Activated CD4-positive, alpha-beta T cell treated with anti-CD3 and anti-CD28 coated beads, Interleukin-2, amount 50 U/mL, for 48 hours (primary cell): ENCODE measurements at regions not wholly inside any gene's neighbourhood (a gene's known extent, or its start where the extent isn't known, plus 50 kb on each side); places are given as distances from the start of the nearest gene placed in this dataset.
"Not testable (repeated sequence)": the region's sequence is repeated elsewhere in the genome, so short reads cannot be mapped to it uniquely, and the experiment has no call there.

Experiments used
- DNase-seq, 2 experiments: peaks; one replicate each; pipeline ENCODE4 v3.0.0-alpha.2; 2020

DNA sequence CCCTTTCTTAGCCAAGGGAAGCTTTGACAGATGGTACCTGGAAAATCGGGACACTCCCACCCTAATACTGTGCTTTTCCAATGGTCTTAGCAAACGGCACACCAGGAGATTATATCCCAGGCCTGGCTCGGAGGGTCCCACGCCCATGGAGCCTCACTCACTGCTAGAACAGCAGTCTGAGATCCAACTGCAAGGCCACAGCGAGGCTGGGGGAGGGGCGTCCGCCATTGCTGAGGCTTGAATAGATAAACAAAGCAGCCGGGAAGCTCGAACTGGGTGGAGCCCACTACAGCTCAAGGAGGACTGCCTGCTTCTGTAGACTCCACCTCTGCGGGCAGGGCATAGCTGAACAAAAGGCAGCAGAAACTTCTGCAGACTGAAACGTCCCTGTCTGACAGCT, 225.6 kb upstream of the EDNRA start:
- not testable (repeated sequence) for DNase-seq

DNA sequence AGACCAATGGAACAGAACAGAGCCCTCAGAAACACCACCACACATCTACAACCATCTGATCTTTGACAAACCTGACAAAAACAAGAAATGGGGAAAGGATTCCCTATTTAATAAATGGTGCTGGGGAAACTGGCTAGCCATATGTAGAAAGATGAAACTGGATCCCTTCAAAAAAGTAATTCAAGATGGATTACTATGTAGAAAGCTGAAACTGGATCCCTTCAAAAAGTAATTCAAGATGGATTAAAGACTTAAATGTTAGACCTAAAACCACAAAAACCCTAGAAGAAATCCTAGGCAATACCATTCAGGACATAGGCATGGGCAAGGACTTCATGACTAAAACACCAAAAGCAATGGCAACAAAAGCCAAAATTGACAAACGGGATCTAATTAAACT, 221.6 kb upstream of the EDNRA start:
- not testable (repeated sequence) for DNase-seq

DNA sequence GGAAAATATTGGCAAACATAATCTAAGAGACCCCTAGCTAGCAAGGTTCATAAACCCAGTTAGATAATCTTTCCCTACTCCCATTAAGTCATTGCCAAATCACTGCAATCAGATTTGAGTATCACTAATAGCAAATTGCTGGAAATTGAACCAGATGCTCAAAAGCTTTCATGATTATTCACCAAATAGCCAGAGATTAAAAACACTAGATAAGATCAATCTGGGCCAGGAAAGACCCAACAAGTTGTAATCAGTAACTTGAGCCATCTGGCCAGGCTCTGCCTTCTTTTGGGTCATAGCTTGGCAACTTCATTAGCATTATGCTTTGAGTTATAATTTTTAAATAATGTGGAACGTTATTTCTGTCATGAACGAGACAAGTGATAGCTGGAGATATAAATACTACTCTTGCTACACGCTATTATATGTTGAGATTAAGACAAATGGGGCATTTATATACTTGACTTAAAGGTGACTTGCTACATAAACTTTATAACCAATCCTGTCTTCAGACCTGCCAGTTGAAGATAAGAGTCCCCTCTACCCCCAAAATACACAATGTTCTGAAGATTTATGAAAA, 196.6 kb upstream of the EDNRA start:
- no peak for DNase-seq

DNA sequence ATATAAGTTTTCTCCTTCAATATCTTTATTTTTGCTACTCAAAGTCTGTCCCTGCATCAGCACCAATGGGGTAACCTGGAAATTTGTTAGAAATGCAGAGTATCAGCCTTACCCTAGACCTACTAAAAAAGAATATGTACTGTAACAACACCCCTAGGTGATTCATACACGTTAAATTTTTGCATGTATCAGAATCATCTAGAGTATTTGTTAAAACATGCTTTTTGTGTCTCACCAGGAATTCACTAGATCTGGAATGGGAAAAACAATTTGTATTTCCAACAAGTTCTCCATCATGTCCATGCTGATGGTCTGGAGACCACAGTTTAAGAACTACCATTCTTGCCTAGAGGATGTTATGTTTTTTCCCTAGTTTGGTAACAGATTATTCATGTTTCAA, 196.0 kb upstream of the EDNRA start:
- no peak for DNase-seq

DNA sequence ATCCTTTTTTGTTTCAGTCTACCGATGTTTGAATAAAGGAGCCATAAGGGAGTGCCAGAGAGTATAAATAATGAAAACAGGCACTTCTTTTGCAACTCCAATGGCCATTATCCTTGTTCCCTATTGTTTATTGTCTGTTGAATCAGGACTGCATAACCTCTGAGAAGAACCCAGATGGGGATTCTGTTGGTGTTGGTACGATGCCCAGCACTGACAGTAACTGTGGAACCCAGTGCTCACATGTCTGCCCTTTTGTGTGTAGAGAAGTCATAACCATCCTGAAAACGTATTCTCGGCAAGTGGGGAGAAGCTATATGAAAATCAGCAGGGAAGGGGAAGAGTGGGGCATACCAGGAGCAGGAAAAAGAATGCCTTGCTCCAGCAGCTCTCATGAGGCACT, 195.1 kb upstream of the EDNRA start:
- DNase-seq: no peak

DNA sequence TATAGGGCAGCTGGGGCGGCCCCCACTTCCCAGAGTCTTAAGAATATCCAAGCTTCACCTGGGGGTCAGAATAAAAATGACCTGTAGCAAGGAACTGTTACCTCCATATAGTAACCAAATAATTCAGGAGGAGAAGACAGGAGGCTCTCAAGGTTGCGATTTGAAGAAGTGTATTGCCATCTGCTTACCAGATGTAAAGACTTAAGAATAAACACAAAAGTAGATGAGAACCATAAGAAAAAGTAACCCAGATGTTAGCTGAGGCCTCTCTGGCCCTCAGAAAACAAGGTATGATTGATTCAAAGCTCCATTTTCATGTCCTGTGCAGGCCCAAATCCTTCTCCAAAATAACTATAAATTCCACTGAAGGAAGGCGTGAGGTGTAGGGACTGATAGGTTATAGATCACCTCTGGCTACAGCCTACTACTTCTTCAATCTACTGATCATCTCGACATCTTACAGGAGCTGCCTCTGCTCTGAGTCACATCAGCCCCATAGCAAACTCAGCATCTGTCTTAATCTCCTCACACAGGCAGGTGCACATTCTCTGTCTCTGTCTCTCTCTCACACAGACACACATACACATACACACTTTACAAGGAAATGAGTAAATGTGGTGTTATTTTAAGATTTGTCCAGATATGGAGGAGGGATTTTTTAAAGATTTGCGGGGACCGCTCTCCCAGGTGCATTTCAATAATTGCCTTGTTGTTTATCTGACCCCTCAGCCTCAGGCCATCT, 193.9 kb upstream of the EDNRA start:
- DNase-seq: no peak

DNA sequence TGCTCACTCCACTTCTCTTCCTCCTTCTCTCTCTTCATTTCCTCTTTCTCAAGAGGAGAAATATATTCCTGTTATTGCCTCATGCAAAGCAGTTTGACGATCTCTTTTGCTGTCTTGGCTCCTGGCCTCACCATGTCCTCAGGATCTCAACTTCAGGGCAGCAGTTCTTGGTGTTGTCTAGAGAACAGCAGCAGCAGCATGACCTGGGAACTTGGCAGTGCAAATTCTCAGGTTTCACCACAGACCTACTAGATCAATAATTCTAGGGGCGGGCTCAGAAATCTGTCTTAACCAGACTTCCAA, 193.4 kb upstream of the EDNRA start:
- DNase-seq: no peak

DNA sequence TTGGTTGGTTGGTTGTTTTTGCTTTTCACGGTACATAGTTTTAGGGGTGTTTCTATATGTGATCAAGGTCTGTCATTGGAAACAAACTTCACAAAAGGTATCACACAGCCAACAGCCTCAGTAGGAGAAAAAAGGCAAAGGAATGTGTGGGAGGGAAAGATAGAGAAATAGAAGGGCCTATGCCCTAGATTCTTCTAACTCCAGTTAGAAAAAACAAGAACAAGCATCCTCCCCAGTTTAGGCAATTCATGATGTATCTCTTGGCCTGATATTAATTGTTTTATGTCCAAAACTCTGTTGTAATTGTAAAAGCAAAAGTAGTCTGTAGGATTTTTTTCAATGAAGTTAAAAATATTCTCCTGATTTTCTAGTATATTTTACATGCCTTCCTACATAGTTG, 192.4 kb upstream of the EDNRA start:
- no peak for DNase-seq

DNA sequence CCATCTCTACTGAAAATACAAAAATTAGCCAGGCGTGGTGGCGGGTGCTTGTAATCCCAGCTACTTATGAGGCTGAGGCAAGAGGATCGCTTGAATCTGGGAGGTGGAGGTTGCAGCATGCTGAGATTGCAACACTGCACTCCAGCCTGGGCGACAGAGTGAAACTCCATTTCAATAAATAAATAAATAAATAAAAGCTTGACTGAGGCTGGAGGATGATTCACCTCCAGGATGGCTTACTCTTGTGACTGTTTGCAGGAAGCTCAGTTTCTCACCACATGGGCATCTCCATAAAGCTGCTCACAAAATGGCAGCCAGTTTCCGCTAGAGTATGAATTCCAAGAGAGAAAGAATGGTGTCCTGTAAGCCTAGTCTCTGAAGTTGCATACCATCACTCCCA, 191.7 kb upstream of the EDNRA start:
- no peak for DNase-seq

DNA sequence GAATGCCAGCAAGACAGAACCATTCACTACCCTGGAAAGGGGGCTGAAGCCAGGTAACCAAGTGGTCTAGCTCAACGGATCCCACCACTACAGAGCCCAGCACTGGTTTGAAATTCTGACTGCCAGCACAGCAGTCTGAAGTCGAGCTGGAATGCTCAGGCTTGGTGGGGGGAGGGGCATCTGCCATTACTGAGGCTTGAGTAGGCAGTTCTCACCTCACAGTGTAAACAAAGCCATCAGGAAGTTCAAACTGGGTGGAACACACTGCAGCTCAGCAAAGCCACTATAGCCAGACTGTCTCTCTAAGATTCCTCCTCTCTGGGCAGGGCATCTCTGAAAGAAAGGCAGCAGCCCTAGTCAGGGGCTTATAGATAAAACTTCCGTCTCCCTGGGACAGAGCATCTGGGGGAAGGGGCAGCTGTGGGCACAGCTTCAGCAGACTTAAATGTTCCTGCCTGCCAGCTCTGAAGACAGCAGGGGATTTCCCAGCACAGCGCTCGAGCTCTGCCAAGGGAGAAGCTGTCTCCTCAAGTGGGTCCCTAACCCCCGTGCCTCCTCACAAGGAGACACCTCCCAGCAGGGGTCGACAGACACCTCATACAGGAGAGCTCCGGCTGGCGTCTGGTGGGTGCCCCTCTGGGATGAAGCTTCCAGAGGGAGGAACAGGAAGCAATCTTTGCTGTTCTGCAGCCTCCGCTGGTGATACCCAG, 188.1 kb upstream of the EDNRA start:
- DNase-seq: not testable (repeated sequence)

DNA sequence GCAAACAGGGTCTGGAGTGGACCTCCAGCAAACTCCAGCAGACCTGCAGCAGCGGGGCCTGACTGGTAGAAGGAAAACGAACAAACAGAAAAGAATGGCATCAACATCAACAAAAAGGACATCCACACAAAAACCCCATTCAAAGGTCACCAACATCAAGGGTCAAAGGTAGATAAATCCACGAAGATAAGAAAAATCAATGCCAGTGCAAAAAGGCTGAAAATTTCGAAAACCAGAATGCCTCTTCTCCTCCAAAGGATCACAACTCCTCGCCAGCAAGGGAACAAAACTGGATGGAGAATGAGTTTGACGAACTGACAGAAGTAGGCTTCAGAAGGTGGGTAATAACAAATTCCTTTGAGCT, 187.6 kb upstream of the EDNRA start:
- not testable (repeated sequence) for DNase-seq

DNA sequence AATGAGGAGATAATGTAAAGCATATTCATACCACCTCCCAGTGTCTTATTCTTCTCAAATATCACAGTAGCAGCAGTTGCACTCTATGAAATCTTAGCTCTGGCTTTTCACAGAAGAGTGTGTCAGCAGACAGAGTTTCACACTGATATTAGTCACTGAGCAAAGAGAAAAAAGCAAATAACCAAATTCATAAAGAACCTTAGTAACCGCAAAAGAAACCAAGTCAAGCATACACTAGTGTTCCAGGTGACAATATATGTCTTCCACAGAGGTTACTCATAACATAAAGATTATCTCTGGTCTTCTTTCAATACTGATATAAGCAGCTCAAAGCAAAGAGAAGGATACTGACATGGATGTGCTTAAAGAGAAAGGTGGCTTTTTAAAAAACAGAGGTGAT, 181.7 kb upstream of the EDNRA start:
- no peak for DNase-seq

DNA sequence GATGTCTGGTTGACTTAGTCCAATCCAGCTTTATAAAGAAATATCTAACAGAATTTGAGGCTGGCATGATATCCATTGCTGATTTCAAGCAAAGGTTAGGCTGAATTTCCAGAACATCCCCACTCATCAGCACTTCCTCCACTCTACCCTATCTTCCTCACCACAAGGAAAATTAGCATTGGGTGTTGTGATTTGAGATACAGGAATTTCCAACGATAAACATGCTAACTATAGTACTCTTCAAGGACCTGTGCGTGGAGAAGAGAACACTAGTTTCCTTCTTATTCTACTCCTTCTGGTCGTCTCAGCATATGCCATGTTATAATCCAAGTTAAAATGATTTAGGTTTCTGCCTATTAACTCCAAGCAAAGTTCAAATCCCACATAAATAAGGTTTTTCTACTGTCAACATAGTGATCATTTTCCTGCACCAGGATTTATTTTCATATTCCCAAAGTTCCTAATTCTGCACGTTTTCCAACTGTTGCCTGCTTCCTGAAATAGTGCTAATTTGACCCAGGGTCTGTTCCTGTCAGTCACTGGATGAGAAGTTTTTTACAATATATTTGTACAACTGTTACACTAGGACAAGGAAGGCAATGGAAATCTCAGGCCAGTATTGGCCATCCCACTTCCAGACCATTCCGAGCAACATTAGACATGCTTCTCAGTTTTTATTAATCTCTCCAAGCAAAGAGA, 177.6 kb upstream of the EDNRA start:
- no peak for DNase-seq

DNA sequence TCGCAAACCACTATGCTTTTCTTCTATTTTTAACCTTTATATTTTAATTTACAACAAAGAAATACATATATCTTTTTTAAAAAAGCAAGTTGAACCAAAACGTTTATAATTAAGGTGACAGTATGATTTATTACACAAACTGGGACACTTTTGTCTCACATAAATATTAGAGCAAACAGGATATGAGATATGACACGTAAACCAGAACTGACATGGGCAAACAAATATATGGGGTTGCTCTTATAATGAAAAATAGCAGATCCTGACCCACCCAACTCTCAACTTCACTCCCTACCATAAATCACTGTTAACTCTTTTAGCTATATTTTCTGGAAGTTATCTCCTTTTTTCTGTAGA, 177.0 kb upstream of the EDNRA start:
- no peak for DNase-seq

DNA sequence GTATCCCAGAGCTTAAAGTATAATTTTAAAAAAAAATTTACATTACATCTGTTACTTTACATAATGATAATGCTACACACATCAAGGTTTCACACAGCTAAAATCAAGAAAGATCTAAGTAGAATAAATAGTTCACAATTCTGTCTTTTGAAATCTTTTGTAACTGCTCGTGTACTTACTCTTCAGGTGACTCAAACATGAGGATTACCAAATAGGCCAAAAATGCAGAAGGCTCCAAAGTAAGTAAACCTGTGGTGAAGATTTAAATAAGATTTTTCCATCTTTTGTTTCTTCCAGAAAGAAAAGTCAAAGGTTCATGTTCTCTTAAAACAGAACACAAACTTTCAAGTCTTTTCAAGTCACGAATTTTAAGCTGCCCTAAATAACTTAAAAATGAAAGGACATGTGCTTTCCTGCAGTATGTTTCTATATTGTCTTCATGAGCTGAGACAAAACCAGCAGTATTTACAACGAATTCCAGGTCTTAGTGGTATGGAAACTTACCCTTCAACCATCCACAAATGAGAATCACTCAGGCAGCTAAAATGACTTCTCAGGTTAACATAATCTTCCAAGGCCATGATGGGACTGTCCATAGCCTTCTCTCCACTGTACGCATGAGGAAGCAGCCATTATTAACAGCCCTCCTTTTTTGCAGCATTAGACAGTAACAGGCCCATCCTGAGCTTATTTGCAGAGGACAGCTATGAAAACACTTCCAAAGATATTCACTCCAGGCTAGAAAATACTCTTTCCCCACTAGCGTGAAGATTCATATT, 172.8 kb upstream of the EDNRA start:
- DNase-seq: no peak

DNA sequence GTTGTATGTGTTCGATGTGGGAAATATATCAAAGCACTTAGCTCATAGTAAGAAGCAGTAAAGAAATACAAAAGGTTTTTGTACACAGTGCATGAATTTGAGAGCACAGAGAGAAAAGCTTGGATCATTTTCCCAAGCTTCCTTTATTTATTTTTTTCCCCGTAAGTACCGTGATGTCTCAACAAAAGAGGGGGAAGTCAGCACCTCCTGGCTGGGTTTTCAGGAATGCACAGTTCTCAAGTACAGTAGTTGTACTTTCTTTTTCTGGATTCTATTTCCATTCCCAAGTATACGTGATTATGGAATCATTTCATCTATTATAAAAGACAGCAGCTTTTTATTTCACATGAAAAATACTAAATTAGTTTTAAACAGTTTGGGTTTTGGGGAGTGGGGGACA, 171.5 kb upstream of the EDNRA start:
- no peak for DNase-seq

DNA sequence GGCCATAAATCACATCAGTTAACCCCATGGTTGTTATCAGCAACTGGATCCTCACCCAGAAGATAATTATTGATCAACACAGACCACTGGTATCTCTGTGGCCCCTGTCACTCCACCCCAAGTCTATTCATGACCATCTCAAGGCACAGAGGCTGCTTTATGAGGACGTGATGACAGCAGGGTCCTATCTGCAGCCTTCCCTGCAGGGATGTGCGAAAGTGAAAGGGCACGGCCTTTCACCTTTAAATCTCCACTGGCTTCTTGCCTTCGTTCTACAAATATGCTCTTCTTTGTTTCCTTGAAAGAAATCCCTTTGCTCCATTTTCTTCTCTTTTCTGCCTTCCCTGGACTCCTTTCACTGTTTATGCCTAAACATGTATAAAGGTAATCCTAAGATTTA, 170.6 kb upstream of the EDNRA start:
- DNase-seq: no peak

DNA sequence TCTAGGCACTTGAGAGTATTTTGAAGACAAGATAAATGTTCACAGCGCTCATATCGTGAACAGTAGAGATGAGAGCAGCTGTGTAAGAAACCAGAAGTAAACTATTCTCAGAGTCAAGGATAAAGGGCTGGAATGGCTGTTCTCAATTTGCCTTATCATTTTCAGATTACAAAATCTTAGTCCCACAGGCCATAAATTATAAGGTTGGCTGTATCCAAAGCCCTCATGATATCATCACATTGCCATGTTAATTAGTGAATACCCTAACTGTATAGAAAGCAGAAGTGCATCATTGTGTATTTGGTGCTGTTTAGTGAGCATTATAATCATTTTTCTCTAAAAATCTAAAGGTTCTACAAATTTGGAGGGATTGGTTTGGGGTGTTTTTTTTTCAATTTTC, 168.9 kb upstream of the EDNRA start:
- no peak for DNase-seq

DNA sequence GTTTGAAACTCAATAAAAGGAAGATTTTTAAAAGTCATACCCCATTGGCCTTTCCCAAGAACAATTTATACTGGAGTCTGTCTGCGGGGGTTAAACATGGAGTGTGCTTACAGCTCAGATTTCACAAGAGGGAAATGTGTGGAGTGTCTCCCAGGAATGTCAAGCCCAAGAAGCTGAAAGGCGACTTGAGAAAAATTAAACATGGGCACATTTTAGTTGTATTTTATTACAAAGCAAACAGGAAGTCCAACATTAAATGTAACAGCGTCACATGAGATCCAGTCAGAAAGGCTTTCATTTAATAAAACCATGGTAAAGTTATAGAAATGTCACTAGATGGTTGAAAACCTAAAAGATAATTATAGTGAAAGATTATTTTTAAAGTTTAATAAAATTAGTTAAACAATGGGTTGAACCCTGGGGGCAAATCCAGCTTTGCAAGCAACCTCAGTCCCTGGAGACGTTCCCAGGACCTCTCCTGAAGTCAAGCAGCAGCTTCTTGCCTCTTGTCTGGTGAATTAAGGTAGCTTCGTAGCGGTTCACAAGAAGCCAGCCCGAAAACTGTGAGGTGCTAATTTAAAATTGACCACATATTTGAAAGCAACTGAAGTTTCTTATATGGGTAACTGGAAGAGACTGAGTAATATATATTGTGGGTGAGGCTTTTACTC, 168.4 kb upstream of the EDNRA start:
- no peak for DNase-seq

DNA sequence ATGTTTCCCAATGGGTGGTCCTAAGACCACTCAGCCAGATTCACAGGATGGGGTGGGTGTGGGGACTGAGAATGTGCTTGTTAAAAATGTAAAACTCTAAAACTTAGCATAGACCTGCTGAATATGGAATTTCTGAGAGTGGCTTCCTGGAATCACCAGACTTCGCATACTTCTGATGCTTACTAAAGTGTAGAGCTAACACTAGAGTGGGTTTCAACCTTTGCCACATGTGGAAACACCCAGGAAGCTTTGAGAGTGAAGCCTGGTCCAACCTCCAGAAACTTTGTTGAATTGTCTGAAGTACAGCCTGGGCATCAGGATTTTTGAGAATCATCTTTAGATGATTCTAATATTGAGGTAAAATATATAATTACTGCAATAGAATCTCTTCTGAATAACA, 167.8 kb upstream of the EDNRA start:
- no peak for DNase-seq

DNA sequence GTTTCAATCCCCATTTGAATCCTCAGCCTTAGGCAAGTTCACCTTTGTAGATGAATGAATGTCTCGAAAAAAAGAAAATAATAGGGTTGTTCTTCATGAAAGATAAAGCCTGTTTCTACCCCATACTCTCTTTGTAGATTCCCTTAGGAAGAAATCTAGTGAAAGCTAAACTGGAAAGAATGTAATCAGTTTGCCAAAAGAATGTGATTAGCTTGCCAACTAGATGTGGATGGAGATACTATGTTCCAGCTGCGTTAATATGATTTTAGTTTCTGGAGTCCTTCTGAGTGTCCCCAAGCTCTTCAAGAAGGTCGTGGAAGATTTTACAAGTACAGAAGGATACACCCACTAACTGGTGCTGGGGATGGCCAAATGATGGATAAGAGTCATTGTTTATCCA, 162.3 kb upstream of the EDNRA start:
- no peak for DNase-seq

DNA sequence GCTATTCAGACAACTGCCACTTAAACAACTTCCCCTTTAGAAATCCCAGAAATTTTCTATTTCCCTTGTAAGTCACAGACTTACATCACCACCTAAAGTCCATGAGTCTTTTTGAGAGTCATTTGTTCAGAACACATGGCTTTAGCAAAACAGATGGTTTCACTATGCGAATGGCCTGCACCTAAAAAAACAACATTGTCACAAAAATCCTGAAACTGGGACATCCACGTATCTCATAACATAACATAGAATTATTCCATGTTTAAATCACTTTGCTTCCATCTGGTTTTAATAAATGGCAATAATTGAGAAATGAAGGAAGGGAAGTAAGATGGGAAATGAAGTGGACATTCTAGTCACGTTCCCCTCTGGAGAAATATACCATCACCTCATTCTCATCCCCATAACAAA, 155.3 kb upstream of the EDNRA start:
- DNase-seq: no peak

DNA sequence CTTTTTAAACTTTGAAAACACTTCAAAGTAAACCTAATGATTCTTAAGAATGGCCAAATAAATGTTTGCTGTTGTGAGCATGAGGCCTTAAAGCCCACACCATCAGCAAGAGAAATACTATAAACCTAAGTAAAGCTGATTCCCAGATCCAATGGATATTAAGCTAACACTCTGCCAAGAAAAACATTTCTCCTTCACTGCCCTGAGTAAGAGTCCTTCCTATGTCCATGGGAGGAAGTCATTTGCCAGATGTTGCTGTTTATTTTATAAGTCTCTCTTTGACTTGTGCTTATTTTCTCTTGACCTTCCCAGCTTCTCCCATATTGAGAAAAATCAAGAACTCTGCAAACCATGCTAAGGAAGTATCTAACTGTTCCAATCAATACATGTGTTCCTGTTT, 154.3 kb upstream of the EDNRA start:
- DNase-seq: no peak
